ENCODE measurements at regions not wholly inside any gene's neighbourhood (a gene's known extent, or its start where the extent isn't known, plus 50 kb on each side); places are given as distances from the start of the nearest gene placed in this dataset.

- no peaks in the 10 kb centered on the region for H3K9me2 ChIP-seq (replicated peaks; ENCODE audit: low read length)
- peaks cover 26% of the 10 kb centered on the region for H3K27me3 ChIP-seq (ENCODE audit: low read length)
- no peaks in the 10 kb centered on the region for H3K36me3 ChIP-seq (ENCODE audit: low read depth, low read length)
Observed at GRCh38 chr6:166245148-166245547, 63.0 kb downstream of the PRR18 start.

GRCh38 chr6:166244353-166245045 lies 63.7 kb downstream of the PRR18 start:
- TF ChIP-seq EZH2phosphoT487 (IDR thresholded peaks at IDR 0.05; ENCODE audit: borderline replicate concordance, low read length) = no peak
- TF ChIP-seq, protein P1, sequence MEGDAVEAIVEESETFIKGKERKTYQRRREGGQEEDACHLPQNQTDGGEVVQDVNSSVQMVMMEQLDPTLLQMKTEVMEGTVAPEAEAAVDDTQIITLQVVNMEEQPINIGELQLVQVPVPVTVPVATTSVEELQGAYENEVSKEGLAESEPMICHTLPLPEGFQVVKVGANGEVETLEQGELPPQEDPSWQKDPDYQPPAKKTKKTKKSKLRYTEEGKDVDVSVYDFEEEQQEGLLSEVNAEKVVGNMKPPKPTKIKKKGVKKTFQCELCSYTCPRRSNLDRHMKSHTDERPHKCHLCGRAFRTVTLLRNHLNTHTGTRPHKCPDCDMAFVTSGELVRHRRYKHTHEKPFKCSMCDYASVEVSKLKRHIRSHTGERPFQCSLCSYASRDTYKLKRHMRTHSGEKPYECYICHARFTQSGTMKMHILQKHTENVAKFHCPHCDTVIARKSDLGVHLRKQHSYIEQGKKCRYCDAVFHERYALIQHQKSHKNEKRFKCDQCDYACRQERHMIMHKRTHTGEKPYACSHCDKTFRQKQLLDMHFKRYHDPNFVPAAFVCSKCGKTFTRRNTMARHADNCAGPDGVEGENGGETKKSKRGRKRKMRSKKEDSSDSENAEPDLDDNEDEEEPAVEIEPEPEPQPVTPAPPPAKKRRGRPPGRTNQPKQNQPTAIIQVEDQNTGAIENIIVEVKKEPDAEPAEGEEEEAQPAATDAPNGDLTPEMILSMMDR (conservative IDR thresholded peaks at IDR 0.05; ENCODE audit: low read depth, low read length) = no peak
- TF ChIP-seq EZH2 (IDR thresholded peaks at IDR 0.05; ENCODE audit: low read length, unreplicated experiment) = no peak
- Histone ChIP-seq H3K9ac (ENCODE audit: low read length) (no peak overlapping the region), H3F3A (ENCODE audit: low read length, unreplicated experiment) (no peaks in the 10 kb centered on the region), H3K79me2 (ENCODE audit: low read length) (no peaks in the 10 kb centered on the region), H2AFZ (ENCODE audit: low read length) (no peak overlapping the region), H4K20me1 (ENCODE audit: low read length) (no peaks in the 10 kb centered on the region), H3K4me3 (ENCODE audit: low read length) (no peak overlapping the region), H3K4me1 (ENCODE audit: insufficient read depth, low read length) (no peaks in the 10 kb centered on the region), H3K27ac (ENCODE audit: low read length) (no peak overlapping the region), H3K9me2 (replicated peaks; ENCODE audit: low read length) (no peaks in the 10 kb centered on the region), H3K4me2 (ENCODE audit: low read length) (no peak overlapping the region), H3K36me3 (ENCODE audit: low read depth, low read length) (no peaks in the 10 kb centered on the region), H3K9me3 (ENCODE audit: low read length) (no peaks in the 10 kb centered on the region), H3K27me3 (ENCODE audit: low read length) (peaks cover 29% of the 10 kb centered on the region)
- POLR2A ChIA-PET (ENCODE audit: unreplicated experiment) = no interaction called here
- intact Hi-C loops (cut with micrococcal nuclease) = no loop called here
- CTCF ChIA-PET = no interaction called here
- no peak for ATAC-seq
- no peak for DNase-seq
- no TSS peak for BruUV-seq (replicated peaks)

More at GRCh38 chr6:166245148-166245547, 63.0 kb downstream of the PRR18 start:
- no TSS peak for BruUV-seq (replicated peaks)
- ChIA-PET CTCF (no interaction called here), POLR2A (ENCODE audit: unreplicated experiment) (no interaction called here)
- Histone ChIP-seq H3K4me1 (ENCODE audit: insufficient read depth, low read length) (no peaks in the 10 kb centered on the region), H3K27ac (ENCODE audit: low read length) (no peak overlapping the region), H3K4me3 (ENCODE audit: low read length) (no peak overlapping the region), H3K9me3 (ENCODE audit: low read length) (no peaks in the 10 kb centered on the region), H2AFZ (ENCODE audit: low read length) (no peak overlapping the region), H3K4me2 (ENCODE audit: low read length) (no peak overlapping the region), H3K9ac (ENCODE audit: low read length) (no peak overlapping the region), H3K79me2 (ENCODE audit: low read length) (no peaks in the 10 kb centered on the region), H3F3A (ENCODE audit: low read length, unreplicated experiment) (no peaks in the 10 kb centered on the region), H4K20me1 (ENCODE audit: low read length) (no peaks in the 10 kb centered on the region)
- ATAC-seq = no peak
- DNase-seq = no peak
- intact Hi-C loops (cut with micrococcal nuclease) = no loop called here
- no peak for TF ChIP-seq EZH2 (IDR thresholded peaks at IDR 0.05; ENCODE audit: low read length, unreplicated experiment)
- TF ChIP-seq EZH2phosphoT487 (IDR thresholded peaks at IDR 0.05; ENCODE audit: borderline replicate concordance, low read length) = no peak
- TF ChIP-seq, protein P1 (conservative IDR thresholded peaks at IDR 0.05; ENCODE audit: low read depth, low read length) = no peak

DNA sequence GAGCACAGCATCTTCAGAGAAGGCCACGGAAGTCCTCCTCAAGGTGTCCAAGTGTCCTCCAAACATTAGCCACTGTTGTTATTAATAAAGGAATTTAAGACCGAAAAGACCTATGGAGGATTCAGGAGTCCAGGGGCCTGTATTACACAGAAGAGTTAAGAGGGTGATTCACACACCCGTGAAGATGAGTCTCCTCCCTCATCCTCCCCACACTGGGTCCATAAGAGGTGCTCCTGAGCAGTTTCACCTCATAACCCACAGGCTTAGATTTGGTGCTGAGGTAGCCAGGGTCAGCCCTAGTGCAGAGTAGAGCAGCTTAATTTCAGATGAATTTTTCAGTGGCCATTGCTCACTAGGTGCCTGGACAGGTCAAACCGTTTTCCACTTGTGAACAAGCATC lies 65.3 kb downstream of the PRR18 start:
- TF ChIP-seq EZH2 (IDR thresholded peaks at IDR 0.05; ENCODE audit: low read length, unreplicated experiment) (no peak), EZH2phosphoT487 (IDR thresholded peaks at IDR 0.05; ENCODE audit: borderline replicate concordance, low read length) (no peak)
- TF ChIP-seq, protein P1 (conservative IDR thresholded peaks at IDR 0.05; ENCODE audit: low read depth, low read length) = no peak
- BruUV-seq (replicated peaks) = no TSS peak

More for the DNA sequence above, 65.3 kb downstream of the PRR18 start:
- ATAC-seq (no peak), DNase-seq (no peak)
- Histone ChIP-seq H3K9me2 (replicated peaks; ENCODE audit: low read length) (no peaks in the 10 kb centered on the region), H4K20me1 (ENCODE audit: low read length) (no peaks in the 10 kb centered on the region), H3K4me2 (ENCODE audit: low read length) (no peak overlapping the region), H3K27me3 (ENCODE audit: low read length) (peaks cover 44% of the 10 kb centered on the region), H3K27ac (ENCODE audit: low read length) (no peak overlapping the region), H3K4me3 (ENCODE audit: low read length) (no peak overlapping the region), H3K4me1 (ENCODE audit: insufficient read depth, low read length) (no peaks in the 10 kb centered on the region), H3K9me3 (ENCODE audit: low read length) (no peaks in the 10 kb centered on the region), H3F3A (ENCODE audit: low read length, unreplicated experiment) (no peaks in the 10 kb centered on the region), H3K9ac (ENCODE audit: low read length) (no peak overlapping the region), H3K36me3 (ENCODE audit: low read depth, low read length) (no peaks in the 10 kb centered on the region), H2AFZ (ENCODE audit: low read length) (no peak overlapping the region), H3K79me2 (ENCODE audit: low read length) (no peaks in the 10 kb centered on the region)
- ChIA-PET POLR2A (ENCODE audit: unreplicated experiment) (no interaction called here), CTCF (no interaction called here)
- intact Hi-C loops (cut with micrococcal nuclease) = no loop called here

Measured in PC-3 (cell line).